ENCODE measurements at regions not wholly inside any gene's neighbourhood (a gene's known extent, or its start where the extent isn't known, plus 50 kb on each side); places are given as distances from the start of the nearest gene placed in this dataset.

GRCh38 chr4:133424605-133425004 lies 275.5 kb downstream of the PCDH10 start:
- TF ChIP-seq, protein P1, sequence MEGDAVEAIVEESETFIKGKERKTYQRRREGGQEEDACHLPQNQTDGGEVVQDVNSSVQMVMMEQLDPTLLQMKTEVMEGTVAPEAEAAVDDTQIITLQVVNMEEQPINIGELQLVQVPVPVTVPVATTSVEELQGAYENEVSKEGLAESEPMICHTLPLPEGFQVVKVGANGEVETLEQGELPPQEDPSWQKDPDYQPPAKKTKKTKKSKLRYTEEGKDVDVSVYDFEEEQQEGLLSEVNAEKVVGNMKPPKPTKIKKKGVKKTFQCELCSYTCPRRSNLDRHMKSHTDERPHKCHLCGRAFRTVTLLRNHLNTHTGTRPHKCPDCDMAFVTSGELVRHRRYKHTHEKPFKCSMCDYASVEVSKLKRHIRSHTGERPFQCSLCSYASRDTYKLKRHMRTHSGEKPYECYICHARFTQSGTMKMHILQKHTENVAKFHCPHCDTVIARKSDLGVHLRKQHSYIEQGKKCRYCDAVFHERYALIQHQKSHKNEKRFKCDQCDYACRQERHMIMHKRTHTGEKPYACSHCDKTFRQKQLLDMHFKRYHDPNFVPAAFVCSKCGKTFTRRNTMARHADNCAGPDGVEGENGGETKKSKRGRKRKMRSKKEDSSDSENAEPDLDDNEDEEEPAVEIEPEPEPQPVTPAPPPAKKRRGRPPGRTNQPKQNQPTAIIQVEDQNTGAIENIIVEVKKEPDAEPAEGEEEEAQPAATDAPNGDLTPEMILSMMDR (IDR thresholded peaks at IDR 0.05): no peak
- no peak for TF ChIP-seq POLR2A (IDR thresholded peaks at IDR 0.05)

Data from uterus (tissue), 2 donors.